Body of pancreas (tissue), 4 donors: ENCODE measurements at regions not wholly inside any gene's neighbourhood (a gene's known extent, or its start where the extent isn't known, plus 50 kb on each side); places are given as distances from the start of the nearest gene placed in this dataset.

ENCODE experiments used
- ATAC-seq: fragments of 150-250 bp; one replicate; pipeline ENCODE4 v1.9.1; 2016
- DNase-seq, 4 donors: peaks; one replicate each; pipeline ENCODE4 v3.0.0-alpha.2; 2019
- H3K27ac ChIP-seq, 4 donors: fragments of 200-600 bp; sonication (generic); 1 replicate in 3 of 4; 2 replicates in 1 of 4; pipeline versions ENCODE4 v1.5.1 to v1.6.1; 2016 to 2019; ENCODE audit warnings: mild to moderate bottlenecking in 1 of 4, mixed read lengths in 1 of 4, moderate library complexity in 1 of 4
- H3K27me3 ChIP-seq, 2 donors: fragments of 200-600 bp; sonication (generic); one replicate each; pipeline ENCODE4 v1.6.0; 2016; ENCODE audit warnings: mild to moderate bottlenecking in 1 of 2
- H3K36me3 ChIP-seq, 2 donors: fragments of 200-600 bp; sonication (generic); replicated peaks in 1 of 2; 2 replicates each; pipeline ENCODE4 v1.5.1; 2016; ENCODE audit warnings: low read depth in 2 of 2; ENCODE audit not compliant: insufficient read depth in 1 of 2
- H3K4me1 ChIP-seq: fragments of 200-600 bp; sonication (generic); one replicate; pipeline ENCODE4 v1.6.0; 2016
- H3K4me3 ChIP-seq, 2 donors: fragments of 200-600 bp; sonication (generic); 1 replicate in 1 of 2; 2 replicates in 1 of 2; pipeline ENCODE4 v1.5.1; 2016 to 2019
- H3K9me3 ChIP-seq, 3 donors: fragments of 200-600 bp; sonication (generic); 1 replicate in 2 of 3; 2 replicates in 1 of 3; pipeline ENCODE4 v1.5.1; 2016
- POLR2A ChIP-seq, 3 donors: fragments of 450-650 bp; IDR thresholded peaks; one replicate each; pipeline ENCODE4 v1.6.1; 2016; ENCODE audit warnings: antibody characterized with exemption in 3 of 3, mild to moderate bottlenecking in 2 of 3
- WGBS, 2 donors: methylation state at CpG; one replicate each; pipeline ENCODE4 v1.1.5; 2017; 5-methylcytosine and 5-hydroxymethylcytosine counted together
- intact Hi-C: fragments of 100-400 bp; cut with DNase I; formaldehyde crosslinking; loops from one replicate; pipeline ENCODE4 v1.15.1; 2023
- TF ChIP-seq, protein P1 (sequence below), 7 experiments: fragments of 450-650 bp in 4 of 7; fragments of 200-600 bp in 3 of 7; sonication (generic) in 3 of 7; IDR thresholded peaks; one replicate each; pipeline ENCODE4 v1.5.1; 2016 to 2019; ENCODE audit warnings: antibody characterized with exemption in 7 of 7

DNA sequence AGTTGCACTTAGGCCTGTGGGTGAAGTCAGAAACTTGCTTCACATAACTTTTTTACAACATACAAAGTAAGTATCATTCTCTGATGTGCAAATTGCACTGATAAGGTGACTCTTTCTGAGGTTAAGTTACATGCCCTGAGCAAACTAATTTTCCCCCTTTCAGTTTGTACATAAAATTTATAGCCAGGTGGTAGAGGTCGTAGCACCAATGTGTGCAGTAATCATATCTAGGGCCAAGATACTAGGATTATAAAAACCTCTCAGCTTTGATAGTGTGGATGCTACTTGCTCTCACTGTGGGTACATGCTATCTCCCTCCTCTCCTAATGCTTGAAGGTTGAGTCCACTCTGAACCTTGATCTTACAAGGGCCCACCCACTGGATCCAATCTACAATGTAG is 130.7 kb upstream of the CPNE8 start:
- DNase-seq, result no peak
- Histone ChIP-seq H3K27me3 (no peaks in the 10 kb centered on the region), H3K27ac (no peak overlapping the region), H3K4me1 (no peaks in the 10 kb centered on the region), H3K4me3 (no peak overlapping the region), H3K9me3 (no peaks in the 10 kb centered on the region), H3K36me3 (no peaks in the 10 kb centered on the region)
- no peak for ATAC-seq
- 56 to 67% methylated on average over 1 of the region's 1 CpG for WGBS, 2 donors
- no peak for TF ChIP-seq POLR2A (IDR thresholded peaks at IDR 0.05)
- TF ChIP-seq, protein P1, sequence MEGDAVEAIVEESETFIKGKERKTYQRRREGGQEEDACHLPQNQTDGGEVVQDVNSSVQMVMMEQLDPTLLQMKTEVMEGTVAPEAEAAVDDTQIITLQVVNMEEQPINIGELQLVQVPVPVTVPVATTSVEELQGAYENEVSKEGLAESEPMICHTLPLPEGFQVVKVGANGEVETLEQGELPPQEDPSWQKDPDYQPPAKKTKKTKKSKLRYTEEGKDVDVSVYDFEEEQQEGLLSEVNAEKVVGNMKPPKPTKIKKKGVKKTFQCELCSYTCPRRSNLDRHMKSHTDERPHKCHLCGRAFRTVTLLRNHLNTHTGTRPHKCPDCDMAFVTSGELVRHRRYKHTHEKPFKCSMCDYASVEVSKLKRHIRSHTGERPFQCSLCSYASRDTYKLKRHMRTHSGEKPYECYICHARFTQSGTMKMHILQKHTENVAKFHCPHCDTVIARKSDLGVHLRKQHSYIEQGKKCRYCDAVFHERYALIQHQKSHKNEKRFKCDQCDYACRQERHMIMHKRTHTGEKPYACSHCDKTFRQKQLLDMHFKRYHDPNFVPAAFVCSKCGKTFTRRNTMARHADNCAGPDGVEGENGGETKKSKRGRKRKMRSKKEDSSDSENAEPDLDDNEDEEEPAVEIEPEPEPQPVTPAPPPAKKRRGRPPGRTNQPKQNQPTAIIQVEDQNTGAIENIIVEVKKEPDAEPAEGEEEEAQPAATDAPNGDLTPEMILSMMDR (IDR thresholded peaks at IDR 0.05), result no peak
- intact Hi-C loops, result no loop called here

DNA sequence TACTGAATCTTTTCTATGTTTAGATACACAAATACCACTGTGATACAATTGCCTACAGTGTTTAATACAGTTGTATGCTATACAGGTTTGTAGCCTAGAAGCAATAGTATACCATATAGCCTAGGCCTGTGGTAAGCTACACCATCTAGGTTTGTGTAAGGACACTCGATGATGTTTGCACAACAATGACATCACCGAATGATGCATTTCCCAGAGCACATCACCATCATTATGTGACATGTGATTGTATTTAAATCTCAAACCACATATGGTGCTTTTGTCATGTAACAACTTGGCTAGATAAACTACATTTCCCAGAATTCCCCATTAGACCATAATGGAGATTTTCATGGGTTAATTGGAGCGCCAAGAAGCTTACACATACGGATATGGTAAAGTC is 128.4 kb upstream of the CPNE8 start:
- intact Hi-C loops, result no loop called here
- no peaks in the 10 kb centered on the region for H3K27me3 ChIP-seq
- ATAC-seq (no peak), DNase-seq (no peak)
- TF ChIP-seq POLR2A (IDR thresholded peaks at IDR 0.05), result no peak
- TF ChIP-seq, protein P1 (IDR thresholded peaks at IDR 0.05), result no peak
- no peaks in the 10 kb centered on the region for H3K4me1 ChIP-seq
- no peaks in the 10 kb centered on the region for H3K9me3 ChIP-seq
- H3K36me3 ChIP-seq, result no peaks in the 10 kb centered on the region
- no peak overlapping the region for H3K27ac ChIP-seq
- WGBS, 2 donors, result 78 to 81% methylated on average over 4 of the region's 4 CpGs
- no peak overlapping the region for H3K4me3 ChIP-seq

DNA sequence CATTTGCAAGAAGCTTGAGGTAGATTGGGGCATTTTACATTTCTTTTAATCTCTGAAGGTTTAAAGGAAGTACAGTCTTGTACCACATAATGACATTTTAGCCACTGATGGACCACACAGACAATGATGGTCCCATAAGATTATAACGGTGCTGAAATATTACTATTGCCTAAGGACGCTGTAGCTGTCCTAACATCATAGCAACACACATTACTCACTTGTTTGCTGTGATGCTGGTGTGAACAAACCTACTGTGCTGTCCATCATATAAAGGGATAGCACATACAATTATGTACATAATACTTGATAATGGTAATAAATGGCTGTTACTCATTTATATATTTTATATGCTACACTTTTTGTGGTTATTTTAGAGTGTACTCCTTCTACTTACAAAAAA is 127.1 kb upstream of the CPNE8 start:
- no peak overlapping the region for H3K4me3 ChIP-seq
- 71 to 74% methylated on average over 2 of the region's 2 CpGs for WGBS, 2 donors
- H3K4me1 ChIP-seq, result no peaks in the 10 kb centered on the region
- H3K9me3 ChIP-seq, result no peaks in the 10 kb centered on the region
- H3K36me3 ChIP-seq, result no peaks in the 10 kb centered on the region
- ATAC-seq (no peak), DNase-seq (no peak)
- H3K27me3 ChIP-seq, result no peaks in the 10 kb centered on the region
- TF ChIP-seq, protein P1 (IDR thresholded peaks at IDR 0.05), result no peak
- TF ChIP-seq POLR2A (IDR thresholded peaks at IDR 0.05), result no peak
- no peak overlapping the region for H3K27ac ChIP-seq
- intact Hi-C loops, result no loop called here

DNA sequence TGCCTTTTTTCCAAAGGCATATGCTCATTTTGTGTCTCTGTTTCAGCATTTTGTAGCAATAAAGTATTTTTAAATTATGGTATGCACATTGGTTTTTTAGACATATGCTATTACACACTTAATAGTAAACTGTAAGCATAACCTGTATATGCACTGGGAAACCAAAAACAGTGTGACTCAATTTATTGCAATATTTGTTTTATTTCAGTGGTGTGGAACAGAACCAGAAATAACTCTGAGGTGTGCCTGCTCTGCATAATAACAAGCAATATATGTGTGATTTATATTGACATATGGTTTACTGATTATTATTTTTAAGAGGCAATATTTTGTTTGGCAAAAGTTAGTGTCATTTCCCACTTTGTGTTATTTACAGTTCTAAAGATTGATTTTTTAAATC is 126.6 kb upstream of the CPNE8 start:
- Histone ChIP-seq H3K9me3 (no peaks in the 10 kb centered on the region), H3K27ac (no peak overlapping the region), H3K27me3 (no peaks in the 10 kb centered on the region), H3K36me3 (no peaks in the 10 kb centered on the region), H3K4me3 (no peak overlapping the region), H3K4me1 (no peaks in the 10 kb centered on the region)
- no peak for TF ChIP-seq POLR2A (IDR thresholded peaks at IDR 0.05)
- TF ChIP-seq, protein P1 (IDR thresholded peaks at IDR 0.05), result no peak
- no peak for ATAC-seq
- DNase-seq, result no peak
- intact Hi-C loops, result no loop called here

DNA sequence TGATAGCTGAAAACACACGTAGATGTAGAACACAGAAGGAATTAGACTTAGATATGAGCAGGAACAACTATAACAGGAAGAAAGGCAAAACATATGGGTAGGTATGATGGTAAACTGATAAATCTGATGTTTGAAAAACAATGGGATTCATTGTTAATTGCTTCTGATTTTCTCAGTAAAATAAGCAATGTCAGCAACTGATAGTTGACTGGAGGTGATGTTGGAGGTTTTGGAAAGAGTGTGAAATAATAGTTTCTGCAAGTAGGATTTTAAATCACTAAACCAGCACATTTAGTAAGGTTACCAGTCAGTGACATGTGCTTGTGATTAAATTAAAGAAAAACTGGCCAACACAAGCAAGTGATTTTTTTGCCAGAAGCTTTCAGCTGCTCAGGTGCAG is 123.0 kb upstream of the CPNE8 start:
- no peak for ATAC-seq
- no peak overlapping the region for H3K4me3 ChIP-seq
- TF ChIP-seq, protein P1 (IDR thresholded peaks at IDR 0.05), result no peak
- no peak overlapping the region for H3K27ac ChIP-seq
- no peaks in the 10 kb centered on the region for H3K4me1 ChIP-seq
- no peaks in the 10 kb centered on the region for H3K27me3 ChIP-seq
- no peak for DNase-seq
- no peaks in the 10 kb centered on the region for H3K36me3 ChIP-seq
- WGBS, 2 donors, result 38 to 48% methylated on average over 1 of the region's 1 CpG
- peaks cover 0 to 8% (median 0%) of the 10 kb centered on the region in 3 donors for H3K9me3 ChIP-seq
- intact Hi-C loops, result no loop called here
